ENCODE measurements at regions not wholly inside any gene's neighbourhood (a gene's known extent, or its start where the extent isn't known, plus 50 kb on each side); places are given as distances from the start of the nearest gene placed in this dataset.

DNA sequence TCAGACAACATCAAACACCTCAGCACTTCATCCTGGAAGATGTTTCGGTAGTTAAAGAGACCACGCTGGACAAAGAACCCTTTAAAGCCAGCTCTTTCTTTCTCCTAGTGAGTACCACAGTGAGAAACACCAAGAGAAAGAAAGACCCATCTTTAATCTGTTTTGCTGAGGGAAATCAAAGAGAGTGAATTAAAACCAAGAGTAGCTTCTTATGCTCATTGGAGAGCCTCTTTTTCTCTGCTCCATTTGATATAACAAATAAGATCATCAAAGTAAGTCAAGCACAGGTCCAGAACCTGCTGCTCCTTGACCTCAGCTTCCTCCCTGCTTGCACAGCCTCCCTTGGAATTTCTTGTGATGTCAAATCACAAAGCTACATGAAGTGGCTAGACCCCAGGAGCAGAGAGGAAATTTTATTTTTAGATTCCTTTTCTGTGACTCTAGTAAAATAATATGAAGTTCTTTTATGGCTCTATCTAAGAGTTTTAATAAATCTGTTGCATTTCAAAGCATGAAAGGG lies 436.4 kb downstream of the C3orf38 start:
- DNase-seq = no peak

DNA sequence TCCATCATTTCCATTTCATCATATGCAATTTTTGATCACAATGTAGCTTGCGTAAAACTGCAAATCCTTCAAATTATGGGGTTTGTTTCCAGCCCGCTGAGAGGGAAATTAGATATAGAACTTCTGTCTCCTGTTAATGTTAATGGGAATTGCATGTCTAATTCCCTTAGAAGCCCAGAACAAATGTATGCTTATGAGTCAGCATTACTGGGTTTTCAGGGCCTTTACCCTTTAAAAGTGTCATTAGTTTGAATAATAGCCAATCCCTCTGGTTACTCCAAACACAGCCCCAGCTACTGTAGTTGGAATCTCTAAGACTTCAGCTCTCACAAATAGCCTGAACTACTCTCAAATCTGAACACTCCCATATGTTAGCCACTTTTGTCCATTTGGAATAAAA lies 439.4 kb downstream of the C3orf38 start:
- DNase-seq = no peak

DNA sequence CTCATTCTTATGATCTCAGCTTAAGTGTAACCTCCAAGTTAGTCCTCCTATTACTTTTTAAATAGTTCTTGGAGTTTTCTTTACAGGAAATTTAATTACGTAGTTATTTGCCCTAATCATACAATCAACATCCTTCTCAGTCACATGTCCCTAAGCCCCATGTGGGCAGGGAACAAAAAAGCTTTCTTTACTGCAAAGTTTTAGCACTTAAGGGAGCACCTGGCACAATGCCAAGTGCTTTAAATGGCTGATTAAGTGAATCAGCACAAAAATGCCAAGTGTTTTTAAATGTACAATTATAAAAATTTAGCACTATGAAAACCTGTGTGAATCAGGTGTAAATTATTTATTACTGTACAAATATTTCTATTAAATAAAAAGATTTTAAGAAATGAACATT lies 445.3 kb downstream of the C3orf38 start:
- no peak for DNase-seq

DNA sequence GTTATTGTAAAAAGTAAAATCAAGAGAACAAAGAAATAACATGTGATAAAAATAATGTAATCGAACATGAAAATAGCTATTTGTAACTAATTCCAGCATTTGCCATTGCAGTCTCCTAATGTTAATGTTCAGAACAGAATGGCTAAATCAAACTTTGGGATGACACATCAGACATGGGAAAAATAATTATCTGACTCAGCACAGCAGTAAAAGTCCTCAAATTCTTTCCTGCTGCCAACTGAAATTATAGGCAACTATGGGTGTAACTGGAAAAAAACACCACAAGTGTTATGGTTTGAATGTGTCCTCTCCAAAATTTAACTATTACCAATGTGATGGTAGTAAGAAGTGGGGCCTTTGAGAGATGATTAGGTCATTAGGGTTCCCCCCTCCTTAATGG lies 446.7 kb downstream of the C3orf38 start:
- DNase-seq = no peak

DNA sequence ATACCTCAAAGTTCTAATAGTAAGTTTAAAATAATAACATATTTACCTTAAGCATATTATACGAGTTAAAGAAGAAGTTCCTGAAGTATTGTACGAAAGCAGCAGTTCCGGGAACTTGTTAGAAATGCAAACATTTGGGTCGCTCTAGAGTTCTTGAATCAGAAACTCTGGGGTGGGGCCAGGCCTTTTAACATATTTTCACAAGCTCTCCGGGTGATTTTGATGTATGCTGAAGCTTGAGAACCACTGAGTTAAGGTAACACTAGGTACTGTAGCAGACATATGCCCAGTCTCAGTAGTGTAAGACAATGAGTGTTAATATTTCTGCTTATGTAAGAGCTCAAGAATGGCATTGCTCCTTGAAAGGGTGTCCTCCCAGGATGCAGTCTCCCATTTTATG lies 461.1 kb downstream of the C3orf38 start:
- DNase-seq = no peak

DNA sequence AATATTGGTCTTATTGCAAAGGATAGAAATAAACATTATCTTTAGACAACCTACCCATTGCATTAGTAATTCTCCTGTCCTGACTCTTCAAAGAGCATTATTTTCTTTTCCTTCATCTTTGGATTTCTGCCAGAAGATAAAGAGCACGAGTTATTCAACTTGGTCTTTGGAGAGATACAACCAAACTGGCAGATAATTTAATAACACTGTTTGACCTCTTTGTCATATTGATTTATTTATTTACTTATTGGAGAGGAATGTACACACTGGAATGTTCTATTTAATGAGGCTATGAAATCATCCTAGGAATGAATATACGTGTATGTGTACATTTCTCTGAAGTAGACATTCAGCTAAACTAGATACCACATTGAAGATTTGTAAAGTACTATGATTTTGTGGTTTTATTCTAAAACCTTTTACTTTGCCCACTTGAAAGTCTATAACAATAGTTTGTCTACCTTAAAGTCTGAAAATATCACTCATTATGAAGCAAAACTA lies 462.1 kb downstream of the C3orf38 start:
- peak; percentile 20 to 49 for DNase-seq

DNA sequence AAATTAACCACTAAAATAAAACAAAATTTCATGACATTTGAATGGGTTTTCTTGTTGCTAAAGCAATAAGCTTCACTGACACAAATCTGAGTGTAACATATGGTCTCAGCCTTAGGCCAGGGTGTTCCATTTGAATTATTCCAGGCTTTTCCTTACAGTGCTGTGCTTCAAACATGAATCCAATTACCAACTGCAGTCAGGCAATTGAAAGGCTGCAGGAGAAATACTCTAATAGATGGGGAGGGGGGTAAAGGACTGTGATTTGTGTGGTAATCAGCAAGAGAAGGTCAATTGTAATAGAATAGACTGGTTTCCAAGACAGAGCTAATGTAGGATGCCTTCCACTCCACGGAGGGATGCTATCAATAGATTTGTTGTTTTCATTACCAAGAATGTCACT lies 466.7 kb downstream of the C3orf38 start:
- no peak for DNase-seq

DNA sequence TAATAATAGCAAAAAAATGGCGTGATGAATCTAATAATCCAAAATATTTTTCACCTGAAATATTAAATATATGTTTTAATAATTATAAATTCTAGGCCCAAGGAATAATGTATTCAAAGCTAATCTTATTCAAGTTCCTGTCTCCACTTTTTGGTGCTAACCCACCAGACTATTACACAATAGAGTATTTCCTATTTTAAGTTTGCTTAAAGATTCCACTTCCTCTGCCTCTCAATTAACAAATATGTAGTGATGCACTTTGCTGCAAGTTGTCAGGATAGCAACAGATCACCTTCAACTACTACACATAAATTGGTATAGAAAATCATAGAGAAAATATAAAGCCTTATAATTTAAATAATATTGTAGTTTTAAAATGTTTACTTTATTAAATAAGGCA lies 467.5 kb downstream of the C3orf38 start:
- DNase-seq = no peak

DNA sequence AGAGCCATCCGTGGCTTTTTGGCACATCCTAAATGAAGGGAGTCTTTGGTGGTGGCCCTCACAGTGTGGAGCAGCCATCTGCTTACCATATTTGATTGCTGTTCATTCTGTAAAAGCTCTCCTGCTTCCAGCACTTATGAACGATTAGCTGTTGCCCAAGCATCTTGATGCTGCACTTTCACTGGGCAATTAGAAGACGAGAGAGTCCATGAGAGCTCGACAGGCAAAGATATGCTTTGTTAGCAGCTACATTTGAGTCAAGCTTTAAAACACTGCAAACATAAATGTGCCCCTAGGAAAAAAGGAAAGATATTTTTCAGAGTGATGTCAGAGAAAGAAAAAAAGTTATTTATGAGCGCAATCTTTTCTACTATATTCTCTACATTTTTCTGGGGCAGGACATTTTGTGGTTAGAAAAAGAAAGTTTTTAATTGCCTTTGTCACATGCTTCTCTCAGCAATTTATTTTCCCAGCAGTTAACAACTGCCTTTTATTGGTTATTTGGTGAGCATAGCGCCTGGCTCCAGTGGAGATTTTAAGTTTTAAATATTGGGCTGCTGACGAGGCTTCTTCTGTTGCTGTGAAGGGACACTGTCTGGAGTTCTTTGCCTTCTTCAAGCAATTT lies 468.4 kb downstream of the C3orf38 start:
- no peak for DNase-seq

DNA sequence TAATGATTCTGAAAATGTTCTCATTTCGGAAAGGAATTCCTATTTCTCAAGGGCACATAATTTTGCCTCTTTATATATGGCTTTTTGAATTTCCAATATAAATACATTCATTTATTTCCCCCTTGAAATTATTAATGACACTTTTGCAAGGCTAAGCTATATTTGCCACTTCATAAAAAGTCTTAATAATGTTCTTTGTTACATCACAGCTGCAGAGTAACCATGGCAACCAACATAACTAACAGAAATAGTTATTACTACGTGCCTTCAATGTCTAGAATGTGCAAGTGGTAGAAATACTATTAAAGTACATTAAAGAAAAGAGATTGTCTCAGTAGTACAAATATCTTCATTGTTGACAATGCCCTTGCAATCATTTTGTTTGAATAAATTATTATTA lies 471.8 kb downstream of the C3orf38 start:
- no peak for DNase-seq

DNA sequence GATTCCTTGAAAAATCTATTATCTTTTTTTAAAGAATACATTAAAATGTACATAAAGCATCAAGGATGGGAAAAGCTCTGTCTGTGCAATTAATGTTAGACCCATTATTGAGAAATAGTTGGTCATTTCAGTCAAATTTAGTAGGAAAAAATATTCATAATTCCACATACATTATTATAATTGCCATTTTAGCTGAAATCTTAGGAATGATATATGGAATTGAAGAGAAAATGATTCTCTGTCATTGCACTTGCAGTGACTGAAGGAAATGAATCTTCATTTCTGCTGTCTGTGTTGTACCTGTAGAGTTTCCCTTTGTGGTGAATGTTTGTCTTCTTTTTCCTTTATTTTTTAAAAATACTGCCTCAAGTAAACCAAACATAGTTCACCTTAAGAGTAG lies 473.9 kb downstream of the C3orf38 start:
- DNase-seq = no peak

DNA sequence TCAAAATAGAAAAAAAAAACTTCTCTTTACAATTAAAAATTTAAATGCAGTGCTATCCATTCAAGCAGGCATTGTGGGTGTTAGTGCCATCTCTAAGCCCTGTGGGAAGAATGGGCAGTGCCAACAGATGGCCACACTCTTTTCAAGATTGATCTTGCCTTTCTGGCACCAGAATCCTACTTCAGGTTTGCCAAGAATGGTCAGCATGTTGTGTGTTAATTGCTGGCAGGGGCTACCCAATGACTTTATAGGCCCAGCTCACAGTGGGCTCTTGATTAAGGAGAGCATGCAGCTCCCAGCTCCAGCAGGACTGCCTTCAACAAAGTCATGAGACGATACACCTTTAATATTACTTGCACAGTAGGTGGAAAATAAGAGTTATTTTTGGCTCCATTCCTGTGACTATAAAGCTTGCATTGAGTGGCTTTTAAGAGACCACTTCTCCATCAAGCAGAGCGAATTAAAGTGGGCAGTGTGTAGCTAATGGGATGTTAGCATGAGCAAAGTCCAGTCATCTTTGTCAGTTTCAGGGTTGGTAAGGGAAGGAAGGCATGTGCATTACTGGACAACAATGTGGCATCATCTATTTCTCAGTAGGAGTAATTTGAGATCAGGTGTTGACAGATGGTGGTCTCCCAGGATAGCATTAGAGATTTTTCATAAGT lies 476.8 kb downstream of the C3orf38 start:
- DNase-seq = peak; percentile 10 to 49

DNA sequence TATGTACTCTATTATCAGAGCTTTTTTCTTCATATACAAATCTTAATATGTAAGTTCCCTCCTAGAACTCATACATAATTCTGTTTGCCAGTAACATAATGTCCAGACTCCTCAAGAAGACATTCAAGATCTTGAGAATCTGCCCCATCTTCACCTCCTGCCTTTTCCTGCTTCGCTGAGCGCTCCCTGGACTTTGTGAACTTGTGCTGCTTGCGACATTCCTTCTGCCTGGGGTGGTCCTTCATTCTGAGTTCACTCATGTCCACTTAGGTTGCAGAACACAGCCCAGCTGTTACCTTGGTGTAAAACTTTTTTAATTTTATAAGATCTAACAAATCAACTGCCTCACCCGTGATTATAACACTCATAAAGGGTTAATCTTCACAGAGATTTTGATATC lies 478.5 kb upstream of the EPHA3 start:
- DNase-seq = no peak

DNA sequence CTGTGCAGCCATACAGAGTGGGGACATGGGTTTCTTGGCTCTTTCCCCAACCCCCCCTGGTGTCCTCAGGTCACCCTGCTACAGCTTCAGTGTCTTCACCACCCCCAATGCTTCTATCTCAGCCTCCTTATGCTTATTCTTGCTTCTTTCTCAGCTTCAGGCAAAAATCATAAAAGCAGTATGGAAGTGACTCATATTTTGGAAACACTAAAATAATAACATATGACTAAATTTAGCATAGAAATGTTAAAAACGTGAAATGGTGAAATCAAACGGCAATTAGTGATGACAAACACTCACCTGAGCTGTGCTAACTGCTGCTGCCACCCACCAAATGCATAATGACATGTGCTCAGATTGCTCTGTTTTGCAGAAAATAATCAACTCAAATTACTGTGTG lies 475.2 kb upstream of the EPHA3 start:
- DNase-seq = no peak

DNA sequence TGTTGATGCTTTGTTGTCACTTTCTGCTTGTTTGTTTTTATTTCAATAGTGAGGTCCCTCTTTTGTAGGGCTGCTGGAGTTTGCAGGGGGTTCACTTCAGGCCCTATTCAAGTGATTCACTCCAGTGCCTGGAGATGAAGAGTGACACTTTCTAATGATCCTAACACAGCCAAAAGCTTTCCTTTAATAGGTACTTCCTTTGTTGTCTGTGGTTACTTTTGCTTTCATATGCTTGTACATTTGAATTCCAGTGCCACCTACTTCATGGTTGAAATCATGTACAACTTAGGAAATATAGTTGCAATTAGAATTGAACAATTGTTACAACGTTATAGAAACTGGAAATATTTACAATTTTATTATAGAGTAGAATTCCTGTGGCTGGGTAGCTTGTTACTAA lies 466.8 kb upstream of the EPHA3 start:
- no peak for DNase-seq

DNA sequence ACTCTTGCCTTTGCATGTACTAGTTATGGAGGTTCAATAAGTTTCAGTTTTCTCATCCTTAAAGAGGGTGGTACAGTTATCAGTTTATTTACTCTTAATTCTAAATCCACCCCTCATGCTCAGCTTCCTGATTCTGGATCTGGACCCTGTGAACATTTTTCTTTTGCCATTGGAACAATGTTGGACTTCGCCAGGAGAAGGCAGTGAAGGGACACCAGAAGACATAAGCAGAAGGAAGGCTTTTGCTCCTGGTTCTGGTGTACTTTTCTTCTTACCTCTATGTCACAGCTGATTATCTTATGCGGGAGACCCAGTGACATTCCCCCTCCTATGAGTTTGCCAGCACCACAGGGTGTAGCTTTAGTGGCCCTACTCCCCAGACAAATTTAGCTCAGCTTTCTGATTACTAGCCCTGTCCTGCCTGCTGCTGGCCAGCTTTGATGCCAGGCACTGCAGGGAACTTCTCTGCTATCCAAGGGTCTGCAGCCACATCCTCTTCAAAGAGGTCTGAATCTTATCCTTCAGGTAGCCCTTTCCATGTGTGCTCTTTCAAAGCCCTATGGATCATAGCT lies 466.3 kb upstream of the EPHA3 start:
- no peak for DNase-seq

DNA sequence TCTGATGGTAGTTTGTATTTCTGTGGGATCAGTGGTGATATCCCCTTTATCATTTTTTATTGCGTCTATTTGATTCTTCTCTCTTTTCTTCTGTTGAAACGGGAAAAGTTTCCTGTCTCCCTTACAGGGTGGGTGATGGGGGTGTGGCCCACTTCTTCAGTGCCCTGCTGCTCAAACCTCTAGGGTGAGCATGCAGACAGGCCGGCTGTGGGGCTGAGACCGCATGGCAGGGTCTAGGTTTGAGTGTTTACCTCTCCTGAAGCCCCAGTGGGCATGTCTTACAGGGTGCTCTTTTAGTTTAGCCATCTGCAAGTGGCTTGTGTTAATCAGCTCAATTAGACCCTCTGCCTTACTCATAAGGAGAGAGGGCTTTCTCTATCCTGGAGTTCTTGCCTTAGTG lies 450.0 kb upstream of the EPHA3 start:
- no peak for DNase-seq

DNA sequence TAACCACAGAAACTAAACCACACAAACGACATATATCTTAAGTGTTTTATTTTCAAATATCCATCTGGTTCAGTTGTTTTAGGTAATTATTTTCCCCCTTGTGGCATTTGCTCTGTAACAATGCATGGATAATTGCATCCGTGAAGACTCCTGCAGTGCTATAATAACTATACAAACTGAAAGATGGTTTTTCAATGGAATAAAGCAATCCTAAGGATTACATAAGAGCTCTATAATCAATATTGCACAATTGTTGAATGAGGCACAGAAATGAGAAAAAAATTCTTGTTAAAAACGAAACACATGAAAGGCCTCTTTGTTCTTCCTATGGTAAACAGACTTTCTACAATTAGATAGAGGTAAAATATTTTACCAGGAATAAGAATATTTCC lies 446.0 kb upstream of the EPHA3 start:
- DNase-seq = no peak

DNA sequence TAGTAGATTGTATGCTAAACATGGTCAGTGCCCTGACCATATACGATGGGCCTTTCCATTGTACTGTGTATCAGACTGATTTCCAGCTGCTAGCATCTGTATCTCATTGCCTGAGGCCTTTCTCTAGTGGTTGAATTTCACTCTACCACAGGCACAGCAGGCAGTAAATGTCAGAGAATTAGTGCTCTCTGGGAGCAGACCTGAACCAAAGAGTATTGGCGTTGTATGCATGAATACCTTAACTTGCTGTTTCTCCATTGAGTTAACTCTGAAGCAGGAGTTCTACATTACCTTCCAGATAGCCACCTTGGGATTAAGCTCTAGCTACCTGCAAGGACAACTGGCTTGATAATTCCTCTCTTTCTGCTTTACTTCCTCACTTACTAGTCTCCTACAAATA lies 439.2 kb upstream of the EPHA3 start:
- DNase-seq = no peak

DNA sequence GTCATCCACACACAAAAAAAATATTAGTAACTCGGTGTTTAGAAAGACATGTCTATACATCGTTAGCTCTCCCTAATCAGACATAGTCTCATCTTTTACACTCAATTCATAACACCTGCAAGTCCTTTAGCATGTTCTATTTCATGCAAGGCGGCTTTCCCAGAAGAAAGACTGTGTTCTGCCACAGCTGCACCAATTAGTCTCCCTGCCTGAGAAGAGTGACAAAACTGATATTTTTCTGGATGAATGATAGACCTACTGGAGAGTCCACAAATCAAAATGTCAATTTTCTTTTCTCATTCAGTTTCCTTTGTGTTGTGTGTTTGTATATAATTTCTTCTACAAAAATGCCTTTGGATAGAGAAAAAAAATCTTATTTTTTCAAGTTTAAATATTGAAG lies 435.8 kb upstream of the EPHA3 start:
- DNase-seq = no peak

DNA sequence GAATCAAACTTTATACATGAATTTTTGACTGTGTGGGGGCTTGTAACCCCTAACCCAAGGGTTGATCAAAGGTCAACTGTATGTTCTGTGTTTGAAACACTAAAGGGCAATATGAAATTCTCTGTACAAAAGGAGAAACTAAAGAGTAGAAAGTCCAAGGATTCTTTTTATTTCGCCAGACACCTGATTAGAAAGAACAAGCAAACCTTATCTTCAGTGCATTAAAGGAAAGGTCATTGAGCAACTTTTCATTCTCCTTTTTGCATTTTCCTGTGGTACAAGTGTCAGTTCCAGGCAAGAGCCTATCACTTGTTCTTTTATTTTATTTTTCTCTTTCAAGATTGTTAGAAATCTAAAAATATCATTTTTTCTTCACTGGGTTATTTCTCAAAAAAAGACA lies 430.1 kb upstream of the EPHA3 start:
- no peak for DNase-seq

DNA sequence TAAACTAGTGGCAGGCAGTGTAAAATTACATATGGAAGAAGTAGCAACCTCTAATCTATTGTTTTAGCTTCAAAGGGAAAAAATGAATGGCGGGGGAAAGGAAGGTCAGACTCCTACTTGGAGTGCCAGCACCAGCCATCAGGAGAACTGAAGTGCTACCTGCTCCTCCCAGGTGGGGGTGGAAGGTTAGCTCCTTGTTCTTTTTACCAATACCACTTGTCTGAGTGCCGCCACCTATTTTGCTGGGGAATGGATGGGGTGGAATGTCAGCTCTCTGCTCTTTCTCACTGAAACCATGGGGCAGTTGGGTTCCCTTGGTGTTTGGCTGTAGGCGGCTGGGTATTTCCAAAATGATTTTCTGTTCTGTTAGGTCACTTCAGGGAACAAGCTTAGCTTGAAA lies 428.7 kb upstream of the EPHA3 start:
- no peak for DNase-seq

DNA sequence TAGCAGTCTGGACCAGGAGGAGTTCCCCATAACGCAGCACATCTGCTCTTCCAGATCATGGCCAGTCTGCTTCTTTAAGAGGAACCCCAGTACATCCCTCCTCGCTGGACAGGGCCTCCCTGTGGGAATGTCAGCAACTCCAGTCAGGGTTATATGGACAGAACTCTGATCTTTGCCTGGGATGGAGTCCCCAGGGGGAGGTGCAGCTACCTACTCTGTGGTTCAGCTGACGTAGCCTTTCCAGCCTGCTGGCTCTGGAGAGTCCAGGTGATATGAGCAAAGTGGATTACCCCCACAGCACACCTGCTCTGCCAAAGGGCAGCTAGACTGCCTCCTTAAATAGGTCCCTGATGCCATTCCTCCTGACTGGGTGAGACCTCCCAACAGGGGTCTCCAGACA lies 417.1 kb upstream of the EPHA3 start:
- DNase-seq = no peak

DNA sequence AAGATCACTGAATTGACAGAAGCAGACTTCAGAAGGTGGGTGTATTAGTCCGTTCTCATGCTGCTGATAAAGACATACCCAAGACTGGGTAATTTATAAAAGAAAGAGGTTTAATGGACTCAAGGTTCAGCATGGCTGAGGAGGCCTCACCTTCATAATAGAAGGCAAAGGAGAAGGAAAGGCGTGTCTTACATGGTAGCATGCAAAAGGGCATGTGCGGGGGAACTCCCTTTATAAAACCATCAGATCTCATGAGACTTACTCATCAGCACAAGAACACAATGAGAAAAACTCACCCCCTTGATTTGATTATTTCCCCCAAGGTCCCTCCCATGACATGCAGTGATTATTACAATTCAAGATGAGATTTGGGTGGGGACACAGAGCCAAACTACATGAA lies 416.3 kb upstream of the EPHA3 start:
- DNase-seq = no peak
